PC-9 (cell line): ENCODE measurements at regions not wholly inside any gene's neighbourhood (a gene's known extent, or its start where the extent isn't known, plus 50 kb on each side); places are given as distances from the start of the nearest gene placed in this dataset.

Experiments used
- CTCF ChIP-seq: fragments of 200-600 bp; sonication (generic); conservative IDR thresholded peaks from 2 replicates; pipeline ENCODE4 v1.6.1; 2017; ENCODE audit warnings: mixed run types, antibody characterized with exemption, mild to moderate bottlenecking, moderate library complexity
- EZH2 ChIP-seq: fragments of 200-600 bp; sonication (generic); IDR thresholded peaks from 2 replicates; pipeline ENCODE4 v1.8.0; 2017; ENCODE audit warnings: antibody characterized with exemption, low read depth

- TF ChIP-seq CTCF = no peak
- TF ChIP-seq EZH2 = no peak
These were observed 155.6 kb downstream of the WNT5A start for GRCh38 chr3:55331524-55331923.
